ENCODE measurements at regions not wholly inside any gene's neighbourhood (a gene's known extent, or its start where the extent isn't known, plus 50 kb on each side); places are given as distances from the start of the nearest gene placed in this dataset.

DNA sequence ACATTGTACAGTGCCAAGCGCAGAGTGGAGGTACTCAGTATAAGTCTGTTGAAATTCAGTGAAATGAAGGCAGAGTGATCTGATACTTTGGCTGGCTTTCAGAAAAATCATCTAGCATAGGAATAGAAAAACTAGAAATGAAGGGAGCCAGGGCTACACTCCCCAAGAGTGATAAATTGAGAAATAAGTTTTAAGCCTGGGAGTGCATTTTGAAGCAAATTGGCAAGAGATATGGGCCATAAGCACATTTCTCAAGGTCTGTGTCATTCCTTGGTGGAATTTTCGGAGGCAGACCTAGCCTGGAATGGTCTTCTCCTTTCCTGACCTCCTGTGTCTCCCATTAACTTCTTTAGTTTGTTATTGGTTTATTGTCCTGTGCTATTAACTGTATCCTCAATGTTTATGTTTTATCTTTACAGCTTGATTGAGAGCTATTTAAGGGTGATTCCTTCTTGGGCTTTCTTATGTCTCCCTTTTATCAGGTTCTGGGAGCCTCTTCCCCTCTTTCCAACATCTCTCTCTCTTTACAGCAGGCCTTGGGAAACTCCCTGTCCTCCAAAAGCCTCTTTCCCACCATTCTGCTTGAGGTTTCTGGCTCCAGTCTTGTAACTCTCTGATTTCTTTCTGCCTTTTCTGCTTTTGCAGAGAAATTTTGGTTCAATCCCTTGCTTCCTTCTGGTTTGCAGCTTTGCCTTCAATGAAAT, 649.5 kb downstream of the SLC4A3 start:
- TF ChIP-seq, protein P1, sequence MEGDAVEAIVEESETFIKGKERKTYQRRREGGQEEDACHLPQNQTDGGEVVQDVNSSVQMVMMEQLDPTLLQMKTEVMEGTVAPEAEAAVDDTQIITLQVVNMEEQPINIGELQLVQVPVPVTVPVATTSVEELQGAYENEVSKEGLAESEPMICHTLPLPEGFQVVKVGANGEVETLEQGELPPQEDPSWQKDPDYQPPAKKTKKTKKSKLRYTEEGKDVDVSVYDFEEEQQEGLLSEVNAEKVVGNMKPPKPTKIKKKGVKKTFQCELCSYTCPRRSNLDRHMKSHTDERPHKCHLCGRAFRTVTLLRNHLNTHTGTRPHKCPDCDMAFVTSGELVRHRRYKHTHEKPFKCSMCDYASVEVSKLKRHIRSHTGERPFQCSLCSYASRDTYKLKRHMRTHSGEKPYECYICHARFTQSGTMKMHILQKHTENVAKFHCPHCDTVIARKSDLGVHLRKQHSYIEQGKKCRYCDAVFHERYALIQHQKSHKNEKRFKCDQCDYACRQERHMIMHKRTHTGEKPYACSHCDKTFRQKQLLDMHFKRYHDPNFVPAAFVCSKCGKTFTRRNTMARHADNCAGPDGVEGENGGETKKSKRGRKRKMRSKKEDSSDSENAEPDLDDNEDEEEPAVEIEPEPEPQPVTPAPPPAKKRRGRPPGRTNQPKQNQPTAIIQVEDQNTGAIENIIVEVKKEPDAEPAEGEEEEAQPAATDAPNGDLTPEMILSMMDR (IDR thresholded peaks at IDR 0.05; ENCODE audit: control insufficient read depth, extremely low read depth, insufficient read depth): no peak
- DNase-seq (ENCODE audit: low read depth): no peak
- no peak overlapping the region for H3K4me3 ChIP-seq (ENCODE audit: low read depth, low read length)

DNA sequence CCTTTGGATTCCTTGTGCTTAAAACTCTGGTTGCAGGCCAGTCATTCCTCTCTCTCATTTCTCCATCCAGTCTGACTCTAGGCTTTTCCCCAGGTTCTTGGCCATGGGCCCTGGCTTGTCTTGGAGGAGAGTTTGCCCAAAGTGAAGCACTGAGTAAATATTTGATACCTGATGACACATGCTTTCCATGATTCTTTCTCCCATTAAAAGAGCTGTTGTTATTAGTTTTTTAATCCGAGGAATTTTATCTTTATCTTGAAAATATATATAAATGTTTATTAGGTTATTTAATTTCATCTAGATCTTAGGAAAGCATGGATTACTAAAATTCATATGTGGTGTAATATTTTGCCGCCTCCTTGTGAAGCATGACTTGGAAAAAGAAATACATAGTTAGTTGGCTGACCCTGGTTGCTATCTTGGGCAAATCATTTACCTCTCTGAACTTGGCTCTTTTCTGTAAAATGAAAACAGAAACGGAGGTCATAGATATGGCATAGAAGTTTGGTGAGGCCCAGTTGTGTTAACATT, 650.1 kb downstream of the SLC4A3 start:
- TF ChIP-seq, protein P1 (IDR thresholded peaks at IDR 0.05; ENCODE audit: control insufficient read depth, extremely low read depth, insufficient read depth): no peak
- peak; percentile 94 for DNase-seq (ENCODE audit: low read depth)
- H3K4me3 ChIP-seq (ENCODE audit: low read depth, low read length): no peak overlapping the region

DNA sequence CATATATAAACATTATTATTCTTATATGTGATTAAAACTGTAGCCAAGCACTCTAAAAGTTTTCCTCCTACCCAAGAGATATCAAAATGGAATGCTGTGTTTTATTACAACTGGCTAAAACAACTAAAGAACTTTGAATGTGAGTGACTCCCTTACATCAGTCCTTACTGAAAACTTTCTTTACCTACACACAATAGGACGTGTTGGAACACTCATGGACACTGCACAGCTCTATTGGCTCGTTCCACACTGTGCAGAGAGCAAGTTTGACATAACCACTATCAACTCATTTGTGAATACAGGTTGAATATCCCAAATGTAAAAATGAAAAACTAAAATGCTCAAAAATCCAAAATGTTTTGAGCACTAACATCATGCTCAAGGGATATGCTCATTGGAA, 650.6 kb downstream of the SLC4A3 start:
- no peak overlapping the region for H3K4me3 ChIP-seq (ENCODE audit: low read depth, low read length)
- TF ChIP-seq, protein P1 (IDR thresholded peaks at IDR 0.05; ENCODE audit: control insufficient read depth, extremely low read depth, insufficient read depth): no peak
- DNase-seq (ENCODE audit: low read depth): no peak

DNA sequence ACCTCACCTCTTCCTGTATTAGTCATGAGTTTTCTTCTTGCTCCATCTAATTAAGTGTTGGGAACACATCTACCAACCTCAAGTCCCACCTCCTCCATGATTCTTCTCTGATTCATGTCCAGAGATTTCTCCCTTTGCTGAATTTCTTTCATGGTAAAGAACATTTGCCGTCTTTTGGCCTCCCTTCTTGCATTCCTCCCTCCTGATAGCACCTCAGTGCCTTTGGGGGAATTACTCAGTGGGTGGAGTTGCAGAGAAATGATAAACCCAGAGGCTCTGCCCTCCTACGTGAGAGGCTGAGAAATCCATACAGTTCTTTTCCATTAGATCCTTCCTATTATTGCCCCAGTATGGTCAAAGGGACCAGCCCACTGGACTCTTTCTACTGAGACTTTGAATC, 651.9 kb downstream of the SLC4A3 start:
- TF ChIP-seq, protein P1 (IDR thresholded peaks at IDR 0.05; ENCODE audit: control insufficient read depth, extremely low read depth, insufficient read depth): no peak

DNA sequence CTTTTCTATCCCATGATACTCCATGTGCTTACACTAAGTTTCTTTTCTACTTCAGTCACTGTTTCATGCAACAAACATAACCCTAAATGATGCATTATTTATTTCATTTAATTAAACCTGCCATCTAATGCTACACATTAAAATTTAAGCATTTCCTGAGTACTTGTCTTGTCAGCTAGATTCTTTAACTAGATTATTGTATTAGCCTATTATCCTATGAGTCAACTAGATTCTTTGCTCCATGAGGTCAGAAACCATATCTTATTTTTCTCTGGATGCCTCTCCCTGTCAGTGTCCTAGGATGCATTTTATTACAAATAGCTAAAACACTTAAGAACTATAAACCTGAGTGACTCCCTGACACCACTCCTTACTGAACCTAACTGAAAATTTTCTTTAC, 652.4 kb downstream of the SLC4A3 start:
- no peak overlapping the region for H3K4me3 ChIP-seq (ENCODE audit: low read depth, low read length)
- DNase-seq (ENCODE audit: low read depth): no peak
- TF ChIP-seq, protein P1 (IDR thresholded peaks at IDR 0.05; ENCODE audit: control insufficient read depth, extremely low read depth, insufficient read depth): no peak

More for the DNA sequence above, 651.9 kb downstream of the SLC4A3 start:
- no peak overlapping the region for H3K4me3 ChIP-seq (ENCODE audit: low read depth, low read length)
- DNase-seq (ENCODE audit: low read depth): no peak

DNA sequence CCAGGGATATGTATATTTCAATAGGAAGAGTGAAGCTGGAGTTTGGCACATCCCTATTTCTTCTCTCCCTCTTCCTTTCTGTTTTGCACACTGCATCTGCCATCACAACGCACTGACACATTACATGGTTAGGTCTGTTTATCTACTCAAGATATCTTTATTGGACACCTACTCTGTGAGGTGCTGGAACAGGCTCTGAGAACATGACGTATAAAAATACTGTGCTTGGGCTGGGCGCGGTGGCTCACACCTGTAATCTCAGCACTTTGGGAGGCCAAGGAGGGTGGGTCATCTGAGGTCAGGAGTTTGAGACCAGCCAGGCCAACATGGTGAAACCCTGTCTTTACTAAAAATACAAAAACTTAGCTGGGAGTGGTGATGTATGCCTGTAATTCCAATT, 653.3 kb downstream of the SLC4A3 start:
- TF ChIP-seq, protein P1 (IDR thresholded peaks at IDR 0.05; ENCODE audit: control insufficient read depth, extremely low read depth, insufficient read depth): no peak
- no peak for DNase-seq (ENCODE audit: low read depth)

DNA sequence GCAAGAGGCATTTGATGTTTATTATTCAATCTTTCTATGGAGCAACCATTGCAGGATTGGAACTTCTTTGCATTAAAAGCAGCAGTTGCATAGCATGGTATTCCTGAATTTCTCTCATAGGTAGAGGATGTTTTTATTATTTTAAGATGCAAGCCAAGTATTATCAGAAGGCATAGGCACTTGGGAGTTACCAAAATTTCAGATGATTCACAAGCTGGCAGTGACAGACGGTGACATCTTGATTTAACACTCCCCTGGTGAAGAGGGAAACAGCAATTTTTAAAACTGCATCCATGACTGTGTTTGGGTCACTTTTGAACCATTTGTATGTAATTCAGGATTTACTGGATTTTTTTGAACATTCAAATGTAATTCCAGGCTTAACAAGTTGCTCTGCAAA, 654.3 kb downstream of the SLC4A3 start:
- no peak for DNase-seq (ENCODE audit: low read depth)
- TF ChIP-seq, protein P1 (IDR thresholded peaks at IDR 0.05; ENCODE audit: control insufficient read depth, extremely low read depth, insufficient read depth): no peak
- H3K4me3 ChIP-seq (ENCODE audit: low read depth, low read length): no peak overlapping the region

More for the DNA sequence above, 653.3 kb downstream of the SLC4A3 start:
- no peak overlapping the region for H3K4me3 ChIP-seq (ENCODE audit: low read depth, low read length)

All from LNCaP clone FGC (cell line).